Adrenal gland (tissue), 9 donors: ENCODE measurements at regions not wholly inside any gene's neighbourhood (a gene's known extent, or its start where the extent isn't known, plus 50 kb on each side); places are given as distances from the start of the nearest gene placed in this dataset.
"Not testable (repeated sequence)": the region's sequence is repeated elsewhere in the genome, so short reads cannot be mapped to it uniquely, and the experiment has no call there.

Source experiments
- DNase-seq, 7 donors: peaks; one replicate each; pipeline ENCODE4 v3.0.0-alpha.2; 2019 to 2020
- H3K27ac ChIP-seq, 5 donors: fragments of 200-600 bp; sonication (generic) in 4 of 5; 1 replicate in 3 of 5; 2 replicates in 2 of 5; pipeline versions ENCODE4 v1.5.1 to v1.8.0; 2016 to 2020; ENCODE audit warnings: mild to moderate bottlenecking in 1 of 5
- H3K27me3 ChIP-seq: fragments of 200-600 bp; 2 replicates; pipeline ENCODE4 v1.8.0; 2021
- H3K36me3 ChIP-seq, 2 donors: fragments of 200-600 bp; replicated peaks in 1 of 2; 1 replicate in 1 of 2; 2 replicates in 1 of 2; pipeline versions ENCODE4 v1.5.1 to v1.8.0; 2018 to 2022
- H3K4me1 ChIP-seq, 2 donors: fragments of 200-600 bp; replicated peaks in 1 of 2; 1 replicate in 1 of 2; 2 replicates in 1 of 2; pipeline versions ENCODE4 v1.5.1 to v1.8.0; 2018 to 2021
- H3K4me3 ChIP-seq, 4 donors: fragments of 200-600 bp; sonication (generic) in 3 of 4; one replicate each; pipeline ENCODE4 v1.5.1; 2016 to 2018
- H3K9me3 ChIP-seq, 3 donors: fragments of 200-600 bp; sonication (generic) in 1 of 3; replicated peaks in 1 of 3; 1 replicate in 2 of 3; 2 replicates in 1 of 3; pipeline versions ENCODE4 v1.5.1 to v1.8.0; 2016 to 2021
- POLR2A ChIP-seq, 2 donors: fragments of 450-650 bp; IDR thresholded peaks; one replicate each; pipeline ENCODE4 v1.6.1; 2017; ENCODE audit warnings: antibody characterized with exemption in 2 of 2, mild to moderate bottlenecking in 2 of 2, moderate library complexity in 1 of 2
- WGBS, 4 donors: extraction: QIAGEN DNeasy Blood & Tissue Kit in 2 of 4; methylation state at CpG; one replicate each; pipeline versions ENCODE4 v1.1.5 to v1.1.7; 2013 to 2017; 5-methylcytosine and 5-hydroxymethylcytosine counted together
- intact Hi-C, 2 donors: fragments of 100-400 bp; cut with DNase I; formaldehyde crosslinking; loops; one replicate each; pipeline versions ENCODE4 v1.14.1 to v1.15.0; 2022 to 2023
- TF ChIP-seq, protein P1 (sequence below), 6 experiments: fragments of 450-650 bp in 4 of 6; fragments of 200-600 bp in 2 of 6; sonication (generic) in 1 of 6; IDR thresholded peaks; 1 replicate in 5 of 6; 2 replicates in 1 of 6; pipeline versions ENCODE4 v1.5.1 to v1.8.0; 2016 to 2021; ENCODE audit warnings: antibody characterized with exemption in 6 of 6, mild to moderate bottlenecking in 2 of 6, moderate library complexity in 1 of 6
- donor health status: healthy with polysubstance abuse.
- donor health status: Bipolar disorder and iron deficiency.
- donor health status: DM: yes; HTN: yes; CAD: no.
- donor health status: DM: no; HTN: no; CAD: no.
- donor health status: DM: no; HTN: no; CAD: no.

DNA sequence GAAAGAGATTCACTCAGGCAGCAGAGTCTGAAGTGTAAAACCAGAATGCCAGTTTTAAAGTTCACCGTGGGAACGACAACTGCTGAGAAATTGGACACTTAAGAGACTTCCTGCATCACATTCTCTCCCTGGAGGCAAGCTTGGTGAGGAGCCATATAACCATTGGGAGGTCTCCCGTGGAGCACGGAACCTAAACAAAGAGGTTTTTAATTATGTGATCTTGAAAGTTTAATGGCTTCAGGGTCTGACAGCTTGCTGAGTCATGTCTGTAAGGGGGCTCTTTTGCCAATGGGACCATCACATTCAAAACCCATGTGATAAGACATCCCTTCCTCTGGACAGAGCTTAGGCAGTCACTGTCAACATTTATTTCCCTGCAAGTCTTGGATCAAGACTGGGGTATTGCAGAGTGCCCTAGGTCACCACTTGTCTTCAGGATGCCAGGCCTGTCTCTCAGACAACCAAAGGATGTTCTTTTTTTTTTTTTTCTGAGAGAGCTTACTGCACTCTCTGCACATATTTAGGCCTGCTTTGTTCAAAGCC is 674.4 kb downstream of the TYW1 start:
- Histone ChIP-seq H3K4me1 (no peaks in the 10 kb centered on the region), H3K9me3 (no peaks in the 10 kb centered on the region), H3K4me3 (no peak overlapping the region), H3K27ac (no peak overlapping the region), H3K27me3 (no peaks in the 10 kb centered on the region), H3K36me3 (no peaks in the 10 kb centered on the region)
- intact Hi-C loops: no loop called here
- no peak for DNase-seq
- WGBS, 4 donors: 17 to 27% (median 24%) methylated on average over 4 of the region's 4 CpGs
- TF ChIP-seq POLR2A (IDR thresholded peaks at IDR 0.05): no peak
- TF ChIP-seq, protein P1, sequence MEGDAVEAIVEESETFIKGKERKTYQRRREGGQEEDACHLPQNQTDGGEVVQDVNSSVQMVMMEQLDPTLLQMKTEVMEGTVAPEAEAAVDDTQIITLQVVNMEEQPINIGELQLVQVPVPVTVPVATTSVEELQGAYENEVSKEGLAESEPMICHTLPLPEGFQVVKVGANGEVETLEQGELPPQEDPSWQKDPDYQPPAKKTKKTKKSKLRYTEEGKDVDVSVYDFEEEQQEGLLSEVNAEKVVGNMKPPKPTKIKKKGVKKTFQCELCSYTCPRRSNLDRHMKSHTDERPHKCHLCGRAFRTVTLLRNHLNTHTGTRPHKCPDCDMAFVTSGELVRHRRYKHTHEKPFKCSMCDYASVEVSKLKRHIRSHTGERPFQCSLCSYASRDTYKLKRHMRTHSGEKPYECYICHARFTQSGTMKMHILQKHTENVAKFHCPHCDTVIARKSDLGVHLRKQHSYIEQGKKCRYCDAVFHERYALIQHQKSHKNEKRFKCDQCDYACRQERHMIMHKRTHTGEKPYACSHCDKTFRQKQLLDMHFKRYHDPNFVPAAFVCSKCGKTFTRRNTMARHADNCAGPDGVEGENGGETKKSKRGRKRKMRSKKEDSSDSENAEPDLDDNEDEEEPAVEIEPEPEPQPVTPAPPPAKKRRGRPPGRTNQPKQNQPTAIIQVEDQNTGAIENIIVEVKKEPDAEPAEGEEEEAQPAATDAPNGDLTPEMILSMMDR (IDR thresholded peaks at IDR 0.05): no peak

- H3K27ac ChIP-seq: no peak overlapping the region
- intact Hi-C loops: no loop called here
- DNase-seq: no peak
- H3K36me3 ChIP-seq: no peaks in the 10 kb centered on the region
- no peaks in the 10 kb centered on the region for H3K4me1 ChIP-seq
- no peaks in the 10 kb centered on the region for H3K9me3 ChIP-seq
- H3K4me3 ChIP-seq: no peak overlapping the region
- WGBS, 4 donors: 74 to 83% (median 80%) methylated on average over 3 of the region's 3 CpGs
- H3K27me3 ChIP-seq: no peaks in the 10 kb centered on the region
- no peak for TF ChIP-seq POLR2A (IDR thresholded peaks at IDR 0.05)
- TF ChIP-seq, protein P1 (IDR thresholded peaks at IDR 0.05): no peak
These were observed 677.2 kb downstream of the TYW1 start for GRCh38 chr7:67673861-67674260.

GRCh38 chr7:67674862-67675261 is 678.2 kb downstream of the TYW1 start:
- H3K9me3 ChIP-seq, DNase-seq, H3K36me3 ChIP-seq, H3K27me3 ChIP-seq, H3K4me3 ChIP-seq, H3K4me1 ChIP-seq, intact Hi-C loops, H3K27ac ChIP-seq: not testable (repeated sequence)
- 84 to 93% (median 89%) methylated on average over 5 of the region's 5 CpGs for WGBS, 4 donors

- no peak overlapping the region for H3K27ac ChIP-seq
- no peaks in the 10 kb centered on the region for H3K4me1 ChIP-seq
- no peaks in the 10 kb centered on the region for H3K9me3 ChIP-seq
- 21 to 73% (median 50%) methylated on average over 2 of the region's 2 CpGs for WGBS, 4 donors
- H3K27me3 ChIP-seq: no peaks in the 10 kb centered on the region
- TF ChIP-seq POLR2A (IDR thresholded peaks at IDR 0.05): no peak
- TF ChIP-seq, protein P1 (IDR thresholded peaks at IDR 0.05): no peak
- intact Hi-C loops: no loop called here
- no peaks in the 10 kb centered on the region for H3K36me3 ChIP-seq
- no peak overlapping the region for H3K4me3 ChIP-seq
- no peak for DNase-seq
These were observed 679.3 kb downstream of the TYW1 start for GRCh38 chr7:67675971-67676370.

DNA sequence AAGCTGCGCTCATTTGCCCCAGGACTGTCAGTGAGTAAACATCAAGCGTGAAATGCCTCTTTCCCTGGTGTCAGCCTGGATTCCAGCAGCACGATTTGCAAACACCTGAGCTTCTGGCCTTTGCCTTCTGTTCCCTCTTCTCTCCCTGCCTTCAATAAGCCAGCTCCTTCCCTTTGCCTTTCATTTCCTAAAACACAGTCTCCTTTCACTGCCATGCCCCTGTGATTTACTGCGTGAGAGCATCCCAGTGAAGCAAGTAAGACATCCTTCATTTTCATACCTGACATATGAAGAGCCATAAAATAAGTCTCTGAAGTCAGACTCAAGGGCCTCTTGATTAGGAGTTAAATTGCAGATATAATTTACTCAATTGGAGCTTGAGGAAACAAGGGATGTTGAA is 681.8 kb downstream of the TYW1 start:
- intact Hi-C loops: no loop called here
- no peak overlapping the region for H3K4me3 ChIP-seq
- H3K27ac ChIP-seq: no peak overlapping the region
- H3K36me3 ChIP-seq: no peaks in the 10 kb centered on the region
- WGBS, 4 donors: 70 to 78% (median 74%) methylated on average over 4 of the region's 4 CpGs
- no peak for DNase-seq
- no peaks in the 10 kb centered on the region for H3K9me3 ChIP-seq
- no peaks in the 10 kb centered on the region for H3K27me3 ChIP-seq
- no peaks in the 10 kb centered on the region for H3K4me1 ChIP-seq
- no peak for TF ChIP-seq POLR2A (IDR thresholded peaks at IDR 0.05)
- TF ChIP-seq, protein P1 (IDR thresholded peaks at IDR 0.05): no peak
